ENCODE measurements at regions not wholly inside any gene's neighbourhood (a gene's known extent, or its start where the extent isn't known, plus 50 kb on each side); places are given as distances from the start of the nearest gene placed in this dataset.

DNA sequence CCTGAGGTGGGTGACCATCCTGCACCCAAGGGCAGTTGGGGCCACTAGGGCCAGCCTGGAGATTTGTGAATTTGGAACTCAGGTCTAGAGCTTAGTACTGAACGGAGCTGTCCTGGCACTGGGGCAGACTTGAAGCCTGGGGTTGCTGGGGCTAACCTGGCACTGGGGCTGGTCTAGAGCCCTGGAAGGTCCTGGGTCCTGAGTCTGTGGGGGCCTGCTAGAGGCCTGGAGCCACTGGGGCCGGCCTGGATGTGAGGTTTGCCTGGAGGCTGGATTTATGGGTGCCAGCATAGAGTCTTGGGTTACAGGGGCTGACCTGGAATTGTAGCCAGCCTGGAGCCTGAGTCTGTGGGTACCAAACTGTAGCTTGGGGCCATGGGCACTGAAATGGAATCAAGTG lies 1216.9 kb downstream of the CDH11 start:
- intact Hi-C loops (cut with DNase I; ENCODE audit: low total_unique reads): no loop called here
- TF ChIP-seq POLR2A (IDR thresholded peaks at IDR 0.05) (no peak), POLR2AphosphoS5 (IDR thresholded peaks at IDR 0.05) (no peak), EP300 (IDR thresholded peaks at IDR 0.05) (no peak)
- TF ChIP-seq, protein P1, sequence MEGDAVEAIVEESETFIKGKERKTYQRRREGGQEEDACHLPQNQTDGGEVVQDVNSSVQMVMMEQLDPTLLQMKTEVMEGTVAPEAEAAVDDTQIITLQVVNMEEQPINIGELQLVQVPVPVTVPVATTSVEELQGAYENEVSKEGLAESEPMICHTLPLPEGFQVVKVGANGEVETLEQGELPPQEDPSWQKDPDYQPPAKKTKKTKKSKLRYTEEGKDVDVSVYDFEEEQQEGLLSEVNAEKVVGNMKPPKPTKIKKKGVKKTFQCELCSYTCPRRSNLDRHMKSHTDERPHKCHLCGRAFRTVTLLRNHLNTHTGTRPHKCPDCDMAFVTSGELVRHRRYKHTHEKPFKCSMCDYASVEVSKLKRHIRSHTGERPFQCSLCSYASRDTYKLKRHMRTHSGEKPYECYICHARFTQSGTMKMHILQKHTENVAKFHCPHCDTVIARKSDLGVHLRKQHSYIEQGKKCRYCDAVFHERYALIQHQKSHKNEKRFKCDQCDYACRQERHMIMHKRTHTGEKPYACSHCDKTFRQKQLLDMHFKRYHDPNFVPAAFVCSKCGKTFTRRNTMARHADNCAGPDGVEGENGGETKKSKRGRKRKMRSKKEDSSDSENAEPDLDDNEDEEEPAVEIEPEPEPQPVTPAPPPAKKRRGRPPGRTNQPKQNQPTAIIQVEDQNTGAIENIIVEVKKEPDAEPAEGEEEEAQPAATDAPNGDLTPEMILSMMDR (IDR thresholded peaks at IDR 0.05): no peak
- 60 to 100% (median 78%) methylated on average over 1 to 2 of the region's 2 CpGs for WGBS, 5 donors

GRCh38 chr16:63904182-63904581 lies 1217.7 kb downstream of the CDH11 start:
- H3K9me3 ChIP-seq: no peaks in the 10 kb centered on the region
- TF ChIP-seq POLR2AphosphoS5 (IDR thresholded peaks at IDR 0.05) (no peak), EP300 (IDR thresholded peaks at IDR 0.05) (no peak), POLR2A (IDR thresholded peaks at IDR 0.05) (no peak)
- TF ChIP-seq, protein P1 (IDR thresholded peaks at IDR 0.05): no peak
- H3K4me3 ChIP-seq: no peak overlapping the region
- H3K27ac ChIP-seq: no peak overlapping the region
- H3K4me1 ChIP-seq: no peaks in the 10 kb centered on the region
- DNase-seq: no peak
- no peaks in the 10 kb centered on the region for H3K36me3 ChIP-seq
- intact Hi-C loops (cut with DNase I; ENCODE audit: low total_unique reads): no loop called here
- H3K27me3 ChIP-seq: no peaks in the 10 kb centered on the region

More for the DNA sequence above, 1216.9 kb downstream of the CDH11 start:
- no peaks in the 10 kb centered on the region for H3K4me1 ChIP-seq
- no peak overlapping the region for H3K4me3 ChIP-seq
- DNase-seq: no peak
- H3K9me3 ChIP-seq: no peaks in the 10 kb centered on the region
- no peaks in the 10 kb centered on the region for H3K27me3 ChIP-seq
- no peaks in the 10 kb centered on the region for H3K36me3 ChIP-seq
- H3K27ac ChIP-seq: no peak overlapping the region

GRCh38 chr16:63896383-63897109 lies 1225.3 kb downstream of the CDH11 start:
- no peaks in the 10 kb centered on the region for H3K4me1 ChIP-seq
- H3K36me3 ChIP-seq: no peaks in the 10 kb centered on the region
- H3K27ac ChIP-seq: no peak overlapping the region
- H3K27me3 ChIP-seq: no peaks in the 10 kb centered on the region
- H3K9me3 ChIP-seq: no peaks in the 10 kb centered on the region
- no peak overlapping the region for H3K4me3 ChIP-seq
- TF ChIP-seq EP300 (IDR thresholded peaks at IDR 0.05): no peak
- TF ChIP-seq, protein P1 (IDR thresholded peaks at IDR 0.05): no peak
- intact Hi-C loops (cut with DNase I; ENCODE audit: low total_unique reads): no loop called here
- WGBS, 5 donors: 56 to 73% (median 67%) methylated on average over 2 of the region's 2 CpGs
- no peak for DNase-seq

- no peak for DNase-seq
- Histone ChIP-seq H3K9me3 (no peaks in the 10 kb centered on the region), H3K4me3 (no peak overlapping the region), H3K4me1 (peaks cover 0 to 9% (median 8%) of the 10 kb centered on the region in 4 donors), H3K36me3 (no peaks in the 10 kb centered on the region), H3K27me3 (no peaks in the 10 kb centered on the region), H3K27ac (no peak overlapping the region)
- TF ChIP-seq, protein P1 (IDR thresholded peaks at IDR 0.05): no peak
- TF ChIP-seq POLR2A (IDR thresholded peaks at IDR 0.05) (no peak), POLR2AphosphoS5 (IDR thresholded peaks at IDR 0.05) (no peak), EP300 (IDR thresholded peaks at IDR 0.05) (no peak)
- intact Hi-C loops (cut with DNase I; ENCODE audit: low total_unique reads): no loop called here
These were observed 1231.1 kb downstream of the CDH11 start for GRCh38 chr16:63890723-63891122.

Measured in stomach (tissue), 8 donors.